ENCODE measurements at regions not wholly inside any gene's neighbourhood (a gene's known extent, or its start where the extent isn't known, plus 50 kb on each side); places are given as distances from the start of the nearest gene placed in this dataset.

DNA sequence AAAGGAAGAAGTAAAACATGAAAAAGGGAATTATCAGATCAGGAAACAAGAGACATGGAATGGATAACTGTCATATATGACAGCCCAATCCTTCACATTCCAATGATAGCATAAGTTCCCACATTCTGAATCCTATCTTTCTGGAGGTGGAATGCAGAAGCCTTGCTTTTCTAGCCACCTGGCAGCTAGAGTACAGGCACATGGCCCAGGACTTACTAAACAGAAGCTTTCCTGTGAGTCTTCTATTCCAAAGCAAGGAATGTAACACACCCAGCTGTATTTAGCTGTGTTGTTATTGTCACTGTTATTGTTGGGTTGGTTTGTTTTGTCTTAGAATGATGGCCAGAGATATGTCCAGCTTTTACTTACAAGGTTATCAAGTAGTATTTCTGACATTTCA lies 780.5 kb upstream of the ZNF608 start:
- TF ChIP-seq, protein P1, sequence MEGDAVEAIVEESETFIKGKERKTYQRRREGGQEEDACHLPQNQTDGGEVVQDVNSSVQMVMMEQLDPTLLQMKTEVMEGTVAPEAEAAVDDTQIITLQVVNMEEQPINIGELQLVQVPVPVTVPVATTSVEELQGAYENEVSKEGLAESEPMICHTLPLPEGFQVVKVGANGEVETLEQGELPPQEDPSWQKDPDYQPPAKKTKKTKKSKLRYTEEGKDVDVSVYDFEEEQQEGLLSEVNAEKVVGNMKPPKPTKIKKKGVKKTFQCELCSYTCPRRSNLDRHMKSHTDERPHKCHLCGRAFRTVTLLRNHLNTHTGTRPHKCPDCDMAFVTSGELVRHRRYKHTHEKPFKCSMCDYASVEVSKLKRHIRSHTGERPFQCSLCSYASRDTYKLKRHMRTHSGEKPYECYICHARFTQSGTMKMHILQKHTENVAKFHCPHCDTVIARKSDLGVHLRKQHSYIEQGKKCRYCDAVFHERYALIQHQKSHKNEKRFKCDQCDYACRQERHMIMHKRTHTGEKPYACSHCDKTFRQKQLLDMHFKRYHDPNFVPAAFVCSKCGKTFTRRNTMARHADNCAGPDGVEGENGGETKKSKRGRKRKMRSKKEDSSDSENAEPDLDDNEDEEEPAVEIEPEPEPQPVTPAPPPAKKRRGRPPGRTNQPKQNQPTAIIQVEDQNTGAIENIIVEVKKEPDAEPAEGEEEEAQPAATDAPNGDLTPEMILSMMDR (conservative IDR thresholded peaks at IDR 0.05; ENCODE audit: low read length): no peak
- no peak for TF ChIP-seq EZH2phosphoT487 (IDR thresholded peaks at IDR 0.05; ENCODE audit: borderline replicate concordance, low read depth, low read length)
- no peak overlapping the region for H3K4me2 ChIP-seq (ENCODE audit: low read length)
- no peak overlapping the region for H3K27ac ChIP-seq (ENCODE audit: low read depth, low read length, poor library complexity, severe bottlenecking)
- intact Hi-C loops (cut with micrococcal nuclease; ENCODE audit: unreplicated experiment): no loop called here
- H2AFZ ChIP-seq (ENCODE audit: low read length): no peak overlapping the region
- no TSS peak for BruUV-seq (replicated peaks)
- H3K4me3 ChIP-seq (ENCODE audit: low read depth, low read length, poor library complexity, severe bottlenecking): no peak overlapping the region
- DNase-seq (ENCODE audit: low spot score): no peak
- ChIA-PET POLR2A (no interaction called here), CTCF (ENCODE audit: unreplicated experiment) (no interaction called here)
- no peaks in the 10 kb centered on the region for H3K4me1 ChIP-seq (ENCODE audit: insufficient read depth, low read length, poor library complexity, severe bottlenecking)
- H3K36me3 ChIP-seq (ENCODE audit: insufficient read depth, low read length): no peaks in the 10 kb centered on the region
- H3K9me2 ChIP-seq (ENCODE audit: insufficient read depth, low read length): no peaks in the 10 kb centered on the region
- no peaks in the 10 kb centered on the region for H3K9me3 ChIP-seq (ENCODE audit: low read length)
- H3K79me2 ChIP-seq (ENCODE audit: insufficient read depth, low read depth, low read length): no peaks in the 10 kb centered on the region
- H4K20me1 ChIP-seq (ENCODE audit: insufficient read depth, low read length): no peaks in the 10 kb centered on the region

- no peaks in the 10 kb centered on the region for H3K79me2 ChIP-seq (ENCODE audit: insufficient read depth, low read depth, low read length)
- H4K20me1 ChIP-seq (ENCODE audit: insufficient read depth, low read length): no peaks in the 10 kb centered on the region
- H2AFZ ChIP-seq (ENCODE audit: low read length): no peak overlapping the region
- BruUV-seq (replicated peaks): no TSS peak
- no peaks in the 10 kb centered on the region for H3K9me3 ChIP-seq (ENCODE audit: low read length)
- ChIA-PET CTCF (ENCODE audit: unreplicated experiment) (no interaction called here), POLR2A (interaction anchor here (0.7 kb wide), 1 partner anchor 663 kb away, joined by 3 read pairs; no protein-coding TSS in a partner anchor)
- no peaks in the 10 kb centered on the region for H3K36me3 ChIP-seq (ENCODE audit: insufficient read depth, low read length)
- intact Hi-C loops (cut with micrococcal nuclease; ENCODE audit: unreplicated experiment): no loop called here
- no peak overlapping the region for H3K27ac ChIP-seq (ENCODE audit: low read depth, low read length, poor library complexity, severe bottlenecking)
- no peak for DNase-seq (ENCODE audit: low spot score)
- TF ChIP-seq, protein P1 (conservative IDR thresholded peaks at IDR 0.05; ENCODE audit: low read length): no peak
- no peak for TF ChIP-seq EZH2phosphoT487 (IDR thresholded peaks at IDR 0.05; ENCODE audit: borderline replicate concordance, low read depth, low read length)
- H3K4me3 ChIP-seq (ENCODE audit: low read depth, low read length, poor library complexity, severe bottlenecking): no peak overlapping the region
- no peak overlapping the region for H3K4me2 ChIP-seq (ENCODE audit: low read length)
- no peaks in the 10 kb centered on the region for H3K4me1 ChIP-seq (ENCODE audit: insufficient read depth, low read length, poor library complexity, severe bottlenecking)
- H3K9me2 ChIP-seq (ENCODE audit: insufficient read depth, low read length): no peaks in the 10 kb centered on the region
Measured at GRCh38 chr5:125528881-125529280, 782.4 kb upstream of the ZNF608 start.

GRCh38 chr5:125530833-125531615 lies 784.6 kb upstream of the ZNF608 start:
- Histone ChIP-seq H3K4me2 (ENCODE audit: low read length) (no peak overlapping the region), H3K4me1 (ENCODE audit: insufficient read depth, low read length, poor library complexity, severe bottlenecking) (no peaks in the 10 kb centered on the region), H3K4me3 (ENCODE audit: low read depth, low read length, poor library complexity, severe bottlenecking) (no peak overlapping the region), H3K27ac (ENCODE audit: low read depth, low read length, poor library complexity, severe bottlenecking) (no peak overlapping the region), H4K20me1 (ENCODE audit: insufficient read depth, low read length) (no peaks in the 10 kb centered on the region), H3K9me2 (ENCODE audit: insufficient read depth, low read length) (no peaks in the 10 kb centered on the region), H3K79me2 (ENCODE audit: insufficient read depth, low read depth, low read length) (no peaks in the 10 kb centered on the region), H2AFZ (ENCODE audit: low read length) (no peak overlapping the region), H3K36me3 (ENCODE audit: insufficient read depth, low read length) (no peaks in the 10 kb centered on the region), H3K9me3 (ENCODE audit: low read length) (no peaks in the 10 kb centered on the region)
- DNase-seq (ENCODE audit: low spot score): no peak
- ChIA-PET POLR2A (no interaction called here), CTCF (ENCODE audit: unreplicated experiment) (no interaction called here)
- intact Hi-C loops (cut with micrococcal nuclease; ENCODE audit: unreplicated experiment): no loop called here
- TF ChIP-seq, protein P1 (conservative IDR thresholded peaks at IDR 0.05; ENCODE audit: low read length): no peak
- TF ChIP-seq EZH2phosphoT487 (IDR thresholded peaks at IDR 0.05; ENCODE audit: borderline replicate concordance, low read depth, low read length): no peak
- BruUV-seq (replicated peaks): no TSS peak
